AG04449 (cell line): ENCODE measurements at regions not wholly inside any gene's neighbourhood (a gene's known extent, or its start where the extent isn't known, plus 50 kb on each side); places are given as distances from the start of the nearest gene placed in this dataset.

Experiments
- CTCF ChIA-PET: fragments of 350-600 bp; formaldehyde crosslinking; extraction: SDS; loops from one replicate; lab custom pipeline; 2021; ENCODE audit warnings: antibody characterized with exemption; lab: Yijun Ruan, JAX
- POLR2A ChIA-PET: fragments of 400-600, 350-600 bp; formaldehyde crosslinking; extraction: SDS; loops from one replicate; lab custom pipeline; 2020; ENCODE audit warnings: antibody characterized with exemption, inconsistent platforms; lab: Yijun Ruan, JAX
- DNase-seq: peaks from one replicate; pipeline ENCODE4 v3.0.0-alpha.2; 2010; ENCODE audit warnings: low read depth, low spot score
- H3K4me3 ChIP-seq: 2 replicates; pipeline ENCODE4 v1.5.1; 2011; ENCODE audit warnings: low read depth, mild to moderate bottlenecking, control low read depth, low read length
- CTCF ChIP-seq: IDR thresholded peaks from one replicate; pipeline ENCODE4 v1.5.1; 2011; ENCODE audit warnings: mild to moderate bottlenecking, moderate library complexity, low read length, control low read depth, inconsistent platforms; ENCODE audit not compliant: insufficient read depth; ENCODE audit errors: missing control alignments

DNA sequence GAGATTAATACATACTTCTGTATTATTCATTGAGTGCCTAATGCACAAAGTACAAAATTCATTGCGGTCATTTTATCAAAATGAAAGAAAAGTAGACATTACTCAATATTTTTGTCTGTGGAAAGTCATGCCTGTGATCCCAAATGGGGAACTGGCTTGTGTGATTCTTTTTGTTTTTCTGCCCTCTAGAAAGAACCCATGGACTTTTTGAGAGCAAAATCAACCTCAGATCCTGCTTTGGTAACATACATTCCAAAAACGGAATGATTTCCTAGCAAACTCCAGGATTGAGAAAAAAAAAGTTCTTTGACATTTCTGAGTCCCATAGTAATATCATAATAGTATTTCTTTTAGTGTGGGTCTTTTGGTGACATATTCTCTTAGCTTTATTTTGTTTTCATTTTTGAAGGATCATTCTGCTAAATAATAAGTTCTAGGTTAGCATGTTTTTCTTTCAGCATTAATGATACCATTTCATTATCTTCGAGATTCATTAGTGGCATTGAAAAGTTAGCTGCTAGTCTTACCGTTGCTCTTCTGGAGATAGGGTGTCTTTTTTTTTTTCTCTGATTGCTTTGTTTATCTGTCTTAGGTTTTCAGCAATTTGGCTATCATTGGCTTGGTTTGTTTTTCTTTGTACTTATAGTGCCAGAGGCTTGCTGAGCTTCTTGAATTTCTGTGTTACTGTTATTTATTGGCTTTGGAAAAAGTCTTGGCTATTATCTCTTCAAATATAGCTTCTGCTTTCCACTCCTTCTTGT is 102.4 kb upstream of the CSNK1A1L start:
- no peak for TF ChIP-seq CTCF
- POLR2A ChIA-PET, result no interaction called here
- H3K4me3 ChIP-seq, result no peak overlapping the region
- CTCF ChIA-PET, result interaction anchor here (1.5 kb wide), 1 partner anchor 395 kb away, joined by 3 read pairs; no protein-coding TSS in a partner anchor
- no peak for DNase-seq

DNA sequence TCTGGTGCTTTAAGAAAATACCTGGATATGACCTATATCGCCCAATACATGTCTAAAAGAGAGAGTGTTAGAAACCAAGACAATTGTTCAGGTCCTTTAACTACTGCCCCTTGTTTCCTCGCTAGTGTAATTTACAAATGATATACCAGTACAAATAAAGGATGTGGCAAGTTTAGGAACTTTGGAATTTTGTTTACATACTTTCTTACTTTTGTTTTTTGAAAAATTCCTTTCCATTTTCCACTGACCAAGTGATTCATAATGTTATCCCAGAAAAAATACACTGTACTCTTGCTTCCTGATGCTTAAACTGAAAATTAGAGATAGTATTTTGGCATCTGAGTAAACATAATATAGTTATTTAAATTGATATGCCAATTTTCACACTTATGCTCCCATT is 96.8 kb upstream of the CSNK1A1L start:
- ChIA-PET CTCF (no interaction called here), POLR2A (no interaction called here)
- DNase-seq, result no peak
- no peak overlapping the region for H3K4me3 ChIP-seq
- no peak for TF ChIP-seq CTCF

DNA sequence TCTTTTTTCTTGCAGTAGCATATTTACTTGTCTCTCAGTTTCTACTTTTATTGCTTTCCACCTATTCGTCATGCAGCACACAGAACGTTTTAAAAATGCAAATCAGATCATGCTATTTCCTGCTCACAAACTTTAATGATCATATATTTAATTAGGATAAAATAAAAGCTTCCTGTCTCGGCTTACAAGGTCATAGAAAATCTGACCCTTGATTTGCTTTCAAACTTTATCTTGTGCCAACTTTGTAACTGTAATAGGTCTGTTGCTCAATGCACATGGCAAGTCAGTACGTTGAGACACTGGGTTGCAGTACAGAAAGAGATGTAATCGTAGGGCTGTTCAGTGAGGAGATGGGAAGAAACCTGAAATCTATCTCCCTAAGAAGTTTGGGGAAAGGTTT is 95.6 kb upstream of the CSNK1A1L start:
- no peak overlapping the region for H3K4me3 ChIP-seq
- no peak for TF ChIP-seq CTCF
- no peak for DNase-seq
- POLR2A ChIA-PET, result no interaction called here
- CTCF ChIA-PET, result no interaction called here

- ChIA-PET CTCF (interaction anchor here (1.5 kb wide), 1 partner anchor 89 kb away, joined by 3 read pairs; no protein-coding TSS in a partner anchor), POLR2A (no interaction called here)
- DNase-seq, result no peak
- H3K4me3 ChIP-seq, result no peak overlapping the region
- no peak for TF ChIP-seq CTCF
These were observed 93.2 kb upstream of the CSNK1A1L start for GRCh38 chr13:37198629-37199028.

DNA sequence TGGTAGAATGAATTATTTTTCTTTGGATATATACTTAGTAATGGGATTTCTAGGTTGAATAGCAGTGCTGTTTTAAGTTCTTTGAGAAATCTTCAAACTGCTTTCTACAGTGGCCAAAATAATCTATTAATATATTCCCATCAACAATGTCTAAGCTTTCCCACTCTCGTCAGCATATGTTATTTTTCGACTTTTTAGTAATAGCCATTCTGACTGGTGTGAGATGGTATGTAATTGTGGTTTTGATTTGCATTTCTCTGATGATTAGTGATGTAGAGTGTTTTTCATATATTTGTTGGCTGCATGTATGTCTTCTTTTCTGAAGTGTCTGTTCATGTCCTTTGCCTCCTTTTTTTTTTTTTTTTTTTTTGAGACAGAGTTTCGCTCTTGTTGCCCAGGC is 90.2 kb upstream of the CSNK1A1L start:
- CTCF ChIA-PET, result no interaction called here
- H3K4me3 ChIP-seq, result no peak overlapping the region
- DNase-seq, result no peak
- POLR2A ChIA-PET, result no interaction called here
- no peak for TF ChIP-seq CTCF

DNA sequence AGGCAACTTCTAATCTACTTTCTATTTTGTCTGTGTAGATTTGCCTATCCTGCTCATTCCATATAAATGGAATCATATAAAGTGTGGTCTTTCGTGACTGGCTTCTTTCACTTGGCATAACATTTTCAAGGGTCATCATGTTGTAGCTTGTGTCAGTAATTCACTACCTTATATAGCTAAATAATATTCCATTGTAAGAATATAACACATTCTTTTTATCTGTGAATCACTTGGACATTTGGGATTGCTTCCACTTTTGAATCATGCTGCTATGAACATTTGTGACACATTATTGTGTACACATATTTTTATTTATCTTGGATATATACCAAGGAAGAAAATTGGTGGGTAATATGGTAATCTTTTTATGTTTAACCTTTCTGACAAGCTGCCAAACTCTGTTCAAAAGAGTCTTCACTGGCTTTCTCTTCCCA is 89.0 kb upstream of the CSNK1A1L start:
- no peak for TF ChIP-seq CTCF
- H3K4me3 ChIP-seq, result no peak overlapping the region
- ChIA-PET POLR2A (interaction anchor here (0.6 to 1.2 kb wide), 4 partner anchors 53 to 298 kb away, joined by 4 to 5 read pairs (median 4); no protein-coding TSS in a partner anchor), CTCF (interaction anchor here (1.6 to 1.9 kb wide), 2 partner anchors 23 to 409 kb away, joined by 4 read pairs; no protein-coding TSS in a partner anchor)
- peak; percentile 68 for DNase-seq
